ENCODE measurements at regions not wholly inside any gene's neighbourhood (a gene's known extent, or its start where the extent isn't known, plus 50 kb on each side); places are given as distances from the start of the nearest gene placed in this dataset.

DNA sequence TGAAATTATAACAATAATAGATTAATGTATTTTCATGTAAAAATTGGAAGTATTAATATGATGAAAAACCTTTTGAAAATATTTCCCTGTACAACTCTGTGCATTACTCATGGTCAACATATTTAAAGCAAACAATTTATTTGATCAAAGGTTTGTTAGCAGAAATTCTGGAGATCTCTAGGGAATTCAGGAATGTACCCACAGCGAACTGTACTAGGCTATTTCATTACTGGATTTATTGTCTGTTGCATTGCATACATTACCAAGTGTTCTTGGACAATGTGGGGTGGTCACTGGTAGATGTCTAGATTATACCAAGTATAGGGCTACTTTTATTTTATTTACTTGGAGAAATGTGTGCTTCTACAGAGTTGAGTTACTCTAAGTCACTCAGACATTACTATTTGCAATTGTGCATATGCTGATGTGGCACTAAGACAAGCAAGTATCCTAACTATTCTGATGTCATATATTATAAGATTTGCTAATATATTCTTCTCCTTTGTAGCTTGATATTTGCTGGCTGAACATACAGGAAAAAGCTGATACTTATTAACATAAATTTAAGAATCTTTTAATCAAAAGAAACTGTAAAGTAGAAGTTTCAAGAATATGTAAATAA, 323.3 kb downstream of the CCER1 start:
- DNase-seq = no peak
- H3K27me3 Mint-ChIP-seq = no peaks in the 10 kb centered on the region
- no peaks in the 10 kb centered on the region for H3K36me3 Mint-ChIP-seq (ENCODE audit: low read depth)
- H3K4me1 Mint-ChIP-seq (ENCODE audit: low read depth) = no peaks in the 10 kb centered on the region
- no peaks in the 10 kb centered on the region for H3K9me3 Mint-ChIP-seq
- H3K27ac Mint-ChIP-seq = no peak overlapping the region
- no peak overlapping the region for H3K4me3 Mint-ChIP-seq

DNA sequence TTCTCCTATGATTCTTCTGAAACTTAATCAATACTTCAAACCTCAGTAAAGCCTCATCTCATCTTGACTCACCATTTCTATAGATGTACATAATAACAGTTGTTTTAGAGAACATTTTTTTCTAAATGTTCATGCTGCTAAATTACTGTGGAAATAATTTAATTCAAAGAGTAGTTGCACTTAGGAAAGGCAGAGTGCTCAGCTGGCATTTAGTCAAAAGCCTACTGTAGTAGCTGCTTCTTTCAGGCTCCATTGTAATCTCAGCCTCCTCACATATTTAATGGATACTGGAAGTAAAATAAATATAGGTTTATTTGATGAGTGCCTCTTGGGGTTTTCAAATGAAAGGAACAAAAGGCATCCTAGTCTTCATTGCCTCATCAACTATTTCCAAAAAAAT, 325.0 kb downstream of the CCER1 start:
- Mint-ChIP-seq H3K27ac (no peak overlapping the region), H3K36me3 (ENCODE audit: low read depth) (no peaks in the 10 kb centered on the region), H3K9me3 (no peaks in the 10 kb centered on the region), H3K4me1 (ENCODE audit: low read depth) (no peaks in the 10 kb centered on the region), H3K4me3 (no peak overlapping the region), H3K27me3 (no peaks in the 10 kb centered on the region)
- no peak for DNase-seq

DNA sequence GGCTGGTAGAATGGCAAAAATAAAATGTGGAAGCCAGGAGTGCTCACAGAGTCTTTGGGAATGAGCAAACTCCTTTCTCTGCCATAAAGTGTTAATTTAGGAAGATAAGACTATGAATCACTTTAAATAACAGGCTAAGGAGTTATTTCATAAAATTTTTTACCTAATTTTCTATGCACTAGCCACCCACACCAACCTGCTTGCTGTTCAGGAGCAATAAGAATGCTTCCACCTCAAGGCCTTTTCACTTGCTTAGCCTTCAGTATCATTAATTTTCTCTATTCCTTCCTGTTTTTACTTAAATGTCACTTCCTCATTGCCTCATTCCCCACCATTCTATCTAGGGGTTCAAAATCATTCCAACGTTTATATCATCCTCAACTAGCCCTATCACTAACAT, 326.8 kb downstream of the CCER1 start:
- no peak for DNase-seq
- Mint-ChIP-seq H3K9me3 (no peaks in the 10 kb centered on the region), H3K36me3 (ENCODE audit: low read depth) (no peaks in the 10 kb centered on the region), H3K4me3 (no peak overlapping the region), H3K27me3 (no peaks in the 10 kb centered on the region), H3K4me1 (ENCODE audit: low read depth) (no peaks in the 10 kb centered on the region), H3K27ac (no peak overlapping the region)

DNA sequence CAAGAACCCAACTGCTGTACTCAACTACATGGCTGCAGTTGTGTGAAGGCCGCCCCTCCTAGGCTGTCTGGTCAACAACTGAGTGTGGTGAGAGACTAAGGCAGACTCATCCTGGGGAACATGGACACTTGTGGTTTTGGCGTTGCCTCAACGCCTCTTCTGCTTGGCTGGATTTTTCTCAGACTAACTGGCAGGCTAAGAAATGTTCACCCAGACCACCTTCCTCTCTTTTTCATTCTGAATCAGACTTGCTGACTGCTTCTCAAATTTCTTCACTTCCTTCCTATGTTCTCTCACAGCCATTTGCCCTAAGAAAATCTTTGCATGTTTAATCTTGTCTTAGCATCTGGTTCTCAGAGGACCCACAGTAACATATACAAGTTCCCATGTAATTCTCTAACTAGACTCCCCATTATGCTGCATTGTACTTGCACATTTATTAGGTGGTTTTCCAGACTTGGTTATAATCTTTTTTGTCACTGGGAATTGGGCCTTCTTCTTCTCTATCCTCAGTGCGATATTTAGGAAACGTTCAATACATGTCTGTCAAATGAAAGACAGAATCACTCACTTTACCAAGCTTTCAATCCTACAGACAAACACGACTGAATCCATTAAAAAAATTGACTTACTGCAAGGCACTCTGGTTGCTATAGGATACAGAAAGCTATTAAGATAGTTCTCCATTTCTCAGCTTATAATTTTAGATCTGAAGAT, 327.6 kb downstream of the CCER1 start:
- no peaks in the 10 kb centered on the region for H3K27me3 Mint-ChIP-seq
- H3K27ac Mint-ChIP-seq = no peak overlapping the region
- H3K4me3 Mint-ChIP-seq = no peak overlapping the region
- no peak for DNase-seq
- H3K36me3 Mint-ChIP-seq (ENCODE audit: low read depth) = no peaks in the 10 kb centered on the region
- H3K9me3 Mint-ChIP-seq = no peaks in the 10 kb centered on the region
- no peaks in the 10 kb centered on the region for H3K4me1 Mint-ChIP-seq (ENCODE audit: low read depth)

DNA sequence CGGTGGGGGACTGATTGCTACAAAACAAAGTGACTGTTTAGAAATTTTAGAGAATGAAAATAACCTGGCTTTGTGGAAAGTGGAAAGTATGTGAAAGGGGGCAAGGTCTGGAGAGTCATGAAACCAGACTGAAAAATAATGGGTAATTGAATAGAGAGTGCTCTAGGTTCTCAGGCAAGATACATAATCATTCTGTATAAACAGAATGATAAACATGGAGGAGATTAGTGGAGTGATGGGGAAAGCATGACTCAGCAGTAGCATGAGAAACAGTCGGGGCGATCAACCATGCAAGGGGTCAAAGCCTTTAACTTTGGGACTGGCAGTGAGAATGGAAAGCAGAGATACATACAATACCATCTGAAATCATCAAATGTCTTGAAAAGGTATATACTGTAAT, 332.5 kb downstream of the CCER1 start:
- H3K4me3 Mint-ChIP-seq = no peak overlapping the region
- no peak overlapping the region for H3K27ac Mint-ChIP-seq
- DNase-seq = no peak
- H3K36me3 Mint-ChIP-seq (ENCODE audit: low read depth) = no peaks in the 10 kb centered on the region
- no peaks in the 10 kb centered on the region for H3K4me1 Mint-ChIP-seq (ENCODE audit: low read depth)
- no peaks in the 10 kb centered on the region for H3K9me3 Mint-ChIP-seq
- H3K27me3 Mint-ChIP-seq = no peaks in the 10 kb centered on the region

DNA sequence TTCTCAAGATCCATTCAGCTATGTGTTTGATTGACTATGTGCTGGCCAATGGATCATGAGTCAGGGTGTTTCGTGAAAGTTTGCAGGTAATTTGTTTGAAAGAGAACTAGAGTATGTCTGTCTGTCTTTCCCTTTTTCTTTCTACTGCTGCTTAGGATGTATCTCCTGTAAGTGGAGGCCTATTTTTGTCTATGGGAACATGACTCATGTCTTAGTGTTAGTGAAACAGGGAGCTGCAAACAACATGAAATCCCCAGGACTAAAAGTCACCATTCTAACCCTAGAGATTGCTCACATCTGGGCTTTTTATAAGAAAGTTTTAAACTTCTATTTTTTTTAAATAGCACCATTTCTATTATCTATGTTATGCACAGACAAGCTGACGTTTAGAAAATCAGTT, 333.0 kb downstream of the CCER1 start:
- Mint-ChIP-seq H3K27ac (no peak overlapping the region), H3K4me3 (no peak overlapping the region), H3K27me3 (no peaks in the 10 kb centered on the region), H3K36me3 (ENCODE audit: low read depth) (no peaks in the 10 kb centered on the region), H3K9me3 (no peaks in the 10 kb centered on the region), H3K4me1 (ENCODE audit: low read depth) (no peaks in the 10 kb centered on the region)
- no peak for DNase-seq

DNA sequence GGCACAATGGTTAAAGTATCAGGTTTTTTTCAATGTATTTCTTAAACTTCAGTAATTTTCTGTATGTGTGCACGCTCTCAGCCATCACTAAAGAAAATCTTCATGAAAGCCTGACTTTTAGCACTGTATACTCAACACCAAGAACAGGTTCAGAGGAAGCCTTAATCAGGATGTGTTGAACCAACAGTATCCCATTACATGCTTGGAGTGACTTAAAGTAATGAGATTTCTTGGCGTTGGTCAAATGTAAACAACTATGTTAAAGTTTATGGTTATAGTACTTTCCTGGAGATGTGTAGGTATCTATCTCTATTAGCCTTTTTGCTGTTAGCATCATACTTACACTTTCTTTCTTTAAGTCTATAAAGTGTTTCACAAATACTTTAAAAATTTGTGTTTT, 335.0 kb downstream of the CCER1 start:
- no peak overlapping the region for H3K27ac Mint-ChIP-seq
- no peaks in the 10 kb centered on the region for H3K27me3 Mint-ChIP-seq
- no peak for DNase-seq
- no peaks in the 10 kb centered on the region for H3K9me3 Mint-ChIP-seq
- H3K4me3 Mint-ChIP-seq = no peak overlapping the region
- H3K36me3 Mint-ChIP-seq (ENCODE audit: low read depth) = no peaks in the 10 kb centered on the region
- no peaks in the 10 kb centered on the region for H3K4me1 Mint-ChIP-seq (ENCODE audit: low read depth)

DNA sequence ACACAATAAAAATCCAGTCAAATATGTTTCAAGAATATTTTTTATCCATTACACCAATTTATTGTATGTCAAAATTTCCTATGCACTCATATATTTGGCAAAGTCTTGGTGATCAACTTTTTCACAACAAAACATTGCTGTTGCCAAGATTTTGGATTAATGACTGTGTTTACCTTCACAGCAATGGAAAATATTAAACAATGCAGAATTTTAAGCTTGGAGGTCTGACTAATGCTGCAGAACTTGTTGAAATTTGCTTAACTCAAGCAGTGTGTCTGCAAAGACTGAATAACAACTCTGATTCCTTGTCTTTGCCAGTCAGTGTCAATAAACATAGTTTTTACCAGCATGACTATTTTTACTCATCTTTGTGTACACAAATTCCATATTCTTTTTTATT, 336.4 kb downstream of the CCER1 start:
- Mint-ChIP-seq H3K36me3 (ENCODE audit: low read depth) (no peaks in the 10 kb centered on the region), H3K9me3 (no peaks in the 10 kb centered on the region), H3K27ac (no peak overlapping the region), H3K4me3 (no peak overlapping the region), H3K4me1 (ENCODE audit: low read depth) (no peaks in the 10 kb centered on the region), H3K27me3 (no peaks in the 10 kb centered on the region)
- no peak for DNase-seq

DNA sequence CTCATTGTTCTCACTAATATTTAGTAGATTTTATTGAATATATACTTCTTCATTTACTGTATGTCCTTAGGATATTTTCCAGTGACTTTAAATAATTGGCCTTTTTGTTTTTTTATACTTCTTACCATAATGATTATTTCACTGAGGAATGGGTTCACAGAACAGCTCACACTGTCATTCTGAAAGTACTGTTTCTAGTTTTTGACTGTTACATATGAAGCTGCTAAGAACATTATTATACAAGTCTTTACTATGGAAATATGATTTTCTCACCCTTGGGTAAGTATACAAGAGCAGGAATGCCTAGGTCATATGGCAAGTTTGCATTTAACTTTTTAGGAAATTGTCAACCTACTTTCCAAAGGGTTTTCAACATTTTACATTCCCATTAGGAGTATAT, 343.1 kb downstream of the CCER1 start:
- Mint-ChIP-seq H3K36me3 (ENCODE audit: low read depth) (no peaks in the 10 kb centered on the region), H3K27ac (no peak overlapping the region), H3K27me3 (no peaks in the 10 kb centered on the region), H3K4me1 (ENCODE audit: low read depth) (no peaks in the 10 kb centered on the region), H3K9me3 (no peaks in the 10 kb centered on the region), H3K4me3 (no peak overlapping the region)
- no peak for DNase-seq

DNA sequence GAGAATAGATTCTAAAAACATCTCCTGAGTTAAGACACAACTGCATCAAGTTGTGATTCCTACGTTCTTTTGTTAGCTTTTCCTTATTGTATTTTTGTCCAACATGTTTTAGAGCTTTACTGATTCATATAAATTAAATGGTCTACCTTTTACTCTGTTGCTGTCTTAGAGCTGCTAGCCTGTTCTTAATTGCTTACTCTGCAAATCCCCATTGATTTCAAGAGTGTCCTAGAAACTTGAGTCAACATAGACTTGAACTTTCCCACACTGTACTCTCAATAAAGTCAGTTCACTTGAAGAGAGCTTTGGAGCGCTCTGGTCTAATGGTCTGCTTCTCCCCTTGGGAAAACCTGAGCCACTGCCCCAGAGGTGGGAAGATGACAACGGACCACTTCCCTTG, 343.9 kb downstream of the CCER1 start:
- Mint-ChIP-seq H3K36me3 (ENCODE audit: low read depth) (no peaks in the 10 kb centered on the region), H3K27ac (no peak overlapping the region), H3K4me3 (no peak overlapping the region), H3K27me3 (no peaks in the 10 kb centered on the region), H3K9me3 (no peaks in the 10 kb centered on the region), H3K4me1 (ENCODE audit: low read depth) (no peaks in the 10 kb centered on the region)
- DNase-seq = no peak

DNA sequence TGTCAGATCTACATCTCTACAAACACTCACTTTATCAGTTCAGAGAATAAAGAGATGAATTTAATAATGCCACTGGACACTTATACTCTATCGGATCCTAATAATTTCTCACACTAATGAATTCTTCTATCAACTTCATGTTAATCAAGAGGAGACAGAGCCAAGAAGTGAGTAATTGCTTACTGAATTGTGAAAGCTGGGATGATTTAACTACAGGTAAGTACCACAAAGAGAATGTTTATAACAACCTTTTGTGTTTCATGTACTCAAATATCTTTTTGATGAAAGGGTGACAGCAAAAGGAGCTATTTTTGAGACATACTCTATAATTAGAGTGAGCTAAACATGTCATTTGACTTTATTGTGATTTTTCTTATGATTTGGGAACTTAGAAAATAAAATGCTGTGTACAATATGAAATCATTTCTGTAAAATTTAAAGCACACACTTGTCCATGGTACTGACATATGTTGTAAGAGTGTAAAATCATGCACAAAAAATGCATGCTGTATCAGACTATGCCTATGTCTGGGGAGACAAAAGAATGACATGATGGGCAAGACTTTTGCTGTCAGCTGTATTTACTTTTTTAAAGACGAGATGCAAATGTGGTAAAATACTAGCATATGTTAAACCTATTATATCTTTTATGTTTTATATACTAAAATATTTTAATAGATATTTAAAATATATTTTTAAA, 361.2 kb downstream of the CCER1 start:
- Mint-ChIP-seq H3K27ac (no peak overlapping the region), H3K27me3 (no peaks in the 10 kb centered on the region), H3K9me3 (no peaks in the 10 kb centered on the region), H3K4me3 (no peak overlapping the region), H3K36me3 (ENCODE audit: low read depth) (no peaks in the 10 kb centered on the region), H3K4me1 (ENCODE audit: low read depth) (no peaks in the 10 kb centered on the region)
- DNase-seq = no peak

DNA sequence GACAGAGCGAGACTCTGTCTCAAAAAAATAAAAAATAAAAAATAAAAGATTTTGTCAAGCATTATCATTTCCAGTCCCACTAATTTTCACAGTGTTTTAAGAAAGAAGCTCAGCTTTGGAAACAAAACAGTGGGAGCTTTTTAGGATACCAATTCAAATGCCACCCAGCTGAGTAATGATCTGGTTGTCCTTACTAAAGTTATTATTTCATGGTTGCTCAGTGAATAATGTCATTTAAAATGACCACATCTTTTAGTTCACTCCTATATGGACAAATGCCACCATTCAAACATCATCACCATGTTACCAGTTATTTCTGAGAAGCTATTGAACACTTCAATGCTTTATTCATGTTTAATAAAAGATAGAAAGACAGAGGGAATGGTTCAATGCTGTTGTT, 365.0 kb downstream of the CCER1 start:
- no peak for DNase-seq
- Mint-ChIP-seq H3K9me3 (no peaks in the 10 kb centered on the region), H3K36me3 (ENCODE audit: low read depth) (no peaks in the 10 kb centered on the region), H3K27ac (no peak overlapping the region), H3K27me3 (no peaks in the 10 kb centered on the region), H3K4me3 (no peak overlapping the region), H3K4me1 (ENCODE audit: low read depth) (no peaks in the 10 kb centered on the region)

DNA sequence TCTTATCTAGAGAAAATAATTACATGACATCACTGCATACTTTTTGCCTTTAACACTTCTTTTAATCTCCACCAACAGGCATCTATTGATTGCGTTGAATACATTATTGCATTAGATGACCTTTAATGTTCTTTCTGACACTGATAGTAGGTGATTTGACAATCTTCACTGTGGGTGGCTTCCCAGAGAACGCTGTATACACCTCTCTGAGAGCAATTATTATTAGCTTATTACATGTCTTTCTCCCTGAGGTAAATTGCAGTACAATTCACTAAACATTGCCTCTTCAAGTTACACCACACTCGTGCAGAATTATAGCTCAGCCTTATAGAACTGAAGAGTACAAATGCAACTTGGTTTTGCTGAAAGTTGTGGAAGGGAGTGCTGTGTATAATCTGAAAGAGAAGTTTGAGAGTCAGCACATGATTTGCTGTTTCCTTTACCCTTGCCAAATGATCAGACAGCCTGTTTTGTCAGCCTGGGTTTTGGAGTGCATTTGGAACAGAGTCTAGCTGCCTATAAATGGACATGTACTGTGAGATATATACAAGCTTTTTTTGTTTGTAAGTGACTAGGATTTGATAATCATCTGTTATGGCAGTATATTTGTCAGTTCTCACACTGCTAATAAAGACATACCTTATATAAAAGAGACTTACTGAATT, 369.2 kb downstream of the CCER1 start:
- H3K27me3 Mint-ChIP-seq = no peaks in the 10 kb centered on the region
- no peaks in the 10 kb centered on the region for H3K9me3 Mint-ChIP-seq
- H3K4me3 Mint-ChIP-seq = no peak overlapping the region
- H3K4me1 Mint-ChIP-seq (ENCODE audit: low read depth) = no peaks in the 10 kb centered on the region
- no peak overlapping the region for H3K27ac Mint-ChIP-seq
- no peaks in the 10 kb centered on the region for H3K36me3 Mint-ChIP-seq (ENCODE audit: low read depth)
- no peak for DNase-seq

DNA sequence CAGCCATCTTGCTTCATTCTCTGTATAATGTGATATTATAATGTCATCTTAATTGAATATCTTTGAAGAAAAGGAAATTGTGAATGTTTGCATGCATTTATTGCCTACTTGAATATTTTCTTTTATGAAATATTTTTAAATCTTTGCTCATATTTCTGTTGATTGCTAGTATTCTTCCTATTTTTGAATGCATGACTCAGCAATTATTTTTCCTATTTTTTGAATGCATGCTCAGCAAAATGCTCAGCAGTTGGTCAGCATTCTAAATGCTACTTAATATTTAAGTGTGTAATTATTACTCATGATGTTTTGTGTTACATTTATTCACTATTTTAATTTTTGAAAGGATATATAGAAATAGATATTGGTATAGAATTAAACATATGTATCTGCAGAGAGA, 378.3 kb downstream of the CCER1 start:
- Mint-ChIP-seq H3K9me3 (peaks cover 2% of the 10 kb centered on the region), H3K27ac (no peak overlapping the region), H3K36me3 (ENCODE audit: low read depth) (no peaks in the 10 kb centered on the region), H3K4me1 (ENCODE audit: low read depth) (no peaks in the 10 kb centered on the region), H3K27me3 (no peaks in the 10 kb centered on the region), H3K4me3 (no peak overlapping the region)
- DNase-seq = no peak

DNA sequence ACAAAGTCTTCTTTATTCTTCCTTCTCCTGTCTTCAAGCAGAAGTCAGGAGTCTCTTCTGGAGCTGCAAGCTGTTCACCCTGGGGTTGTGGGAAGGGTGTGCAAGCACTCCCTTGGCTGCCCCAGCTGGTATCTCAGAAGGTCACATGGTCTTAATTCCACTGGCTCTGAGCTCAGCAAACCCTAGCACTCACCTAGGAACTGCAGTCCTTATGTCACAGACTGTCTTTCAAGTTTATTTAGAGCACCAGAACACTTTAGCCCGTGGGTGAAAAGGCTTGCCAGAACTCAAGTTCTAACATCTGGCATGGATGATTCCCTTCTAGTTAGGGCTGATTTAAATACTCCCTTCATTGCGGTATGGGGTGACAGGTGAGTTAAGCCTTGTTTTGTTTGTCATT, 379.0 kb downstream of the CCER1 start:
- peaks cover 2% of the 10 kb centered on the region for H3K9me3 Mint-ChIP-seq
- no peaks in the 10 kb centered on the region for H3K27me3 Mint-ChIP-seq
- H3K4me3 Mint-ChIP-seq = no peak overlapping the region
- no peak overlapping the region for H3K27ac Mint-ChIP-seq
- DNase-seq = no peak
- no peaks in the 10 kb centered on the region for H3K36me3 Mint-ChIP-seq (ENCODE audit: low read depth)
- no peaks in the 10 kb centered on the region for H3K4me1 Mint-ChIP-seq (ENCODE audit: low read depth)

All from activated T-cell treated with anti-CD3 and anti-CD28 coated beads, Interleukin-2, amount 50 U/mL, for 24 hours (primary cell).